Keratinocyte (primary cell): ENCODE measurements at regions not wholly inside any gene's neighbourhood (a gene's known extent, or its start where the extent isn't known, plus 50 kb on each side); places are given as distances from the start of the nearest gene placed in this dataset.

ENCODE experiments used
- CTCF ChIP-seq, 3 experiments: IDR thresholded peaks in 1 of 3; conservative IDR thresholded peaks in 1 of 3; optimal IDR thresholded peaks in 1 of 3; 2 replicates in 2 of 3; 3 replicates in 1 of 3; pipeline versions ENCODE3 to v1.5.1; 2011; ENCODE audit warnings: low read length in 3 of 3, mild to moderate bottlenecking in 3 of 3, moderate library complexity in 2 of 3, control low read depth in 1 of 3, inconsistent platforms in 1 of 3; ENCODE audit not compliant: insufficient read depth in 2 of 3; ENCODE audit errors: extremely low read depth in 1 of 3
- EZH2 ChIP-seq: IDR thresholded peaks from one replicate; pipeline ENCODE4 v1.6.1; 2012; ENCODE audit warnings: inconsistent platforms, mild to moderate bottlenecking, low read length, moderate library complexity

DNA sequence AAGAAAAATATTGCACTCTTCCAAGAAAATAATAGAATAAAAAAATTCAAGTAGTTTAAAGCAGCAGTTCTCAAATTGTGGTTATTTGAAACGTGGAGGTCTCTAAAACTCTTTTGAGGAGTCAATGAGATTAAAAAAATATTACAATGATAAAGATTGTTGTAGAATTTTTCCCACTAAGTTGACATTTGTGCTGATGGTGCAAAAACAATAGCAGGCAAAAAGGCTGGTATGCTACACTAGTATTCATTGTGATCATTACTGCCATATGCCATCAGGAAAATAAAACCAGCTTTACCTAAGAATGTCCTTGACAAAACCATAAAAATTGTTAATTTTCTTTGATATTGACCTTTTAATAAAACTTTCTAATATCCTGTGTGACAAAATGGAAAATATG is 505.2 kb upstream of the ANO5 start:
- TF ChIP-seq EZH2 (no peak), CTCF (optimal IDR thresholded peaks at IDR 0.05 in 1 of 3, IDR thresholded peaks at IDR 0.05 in 1 of 3, conservative IDR thresholded peaks at IDR 0.05 in 1 of 3; ENCODE audit: extremely low read depth in 1 of 3, insufficient read depth in 2 of 3, low read length in 3 of 3) (no peak)
